ENCODE measurements at regions not wholly inside any gene's neighbourhood (a gene's known extent, or its start where the extent isn't known, plus 50 kb on each side); places are given as distances from the start of the nearest gene placed in this dataset.

DNA sequence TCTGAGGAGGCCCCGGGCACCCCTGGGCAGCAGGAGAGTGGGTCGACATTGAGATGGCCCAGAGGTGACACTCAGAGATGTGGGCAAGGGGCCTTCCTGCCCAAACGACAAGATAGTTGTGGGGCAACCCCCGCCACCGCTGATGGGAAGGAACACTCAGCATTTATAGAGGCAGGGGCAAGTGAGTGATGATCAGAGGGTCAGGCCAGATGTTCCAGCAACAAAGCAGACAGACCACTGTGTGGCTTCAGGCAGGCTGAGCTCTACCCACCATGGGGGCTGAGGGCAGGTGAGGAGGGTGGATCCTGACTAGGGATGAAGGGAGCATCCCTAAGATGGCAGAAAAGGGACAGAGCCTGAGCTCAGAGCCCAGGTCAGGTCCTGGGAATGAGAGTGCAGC, 362.7 kb downstream of the PTPRU start:
- TF ChIP-seq, protein P1, sequence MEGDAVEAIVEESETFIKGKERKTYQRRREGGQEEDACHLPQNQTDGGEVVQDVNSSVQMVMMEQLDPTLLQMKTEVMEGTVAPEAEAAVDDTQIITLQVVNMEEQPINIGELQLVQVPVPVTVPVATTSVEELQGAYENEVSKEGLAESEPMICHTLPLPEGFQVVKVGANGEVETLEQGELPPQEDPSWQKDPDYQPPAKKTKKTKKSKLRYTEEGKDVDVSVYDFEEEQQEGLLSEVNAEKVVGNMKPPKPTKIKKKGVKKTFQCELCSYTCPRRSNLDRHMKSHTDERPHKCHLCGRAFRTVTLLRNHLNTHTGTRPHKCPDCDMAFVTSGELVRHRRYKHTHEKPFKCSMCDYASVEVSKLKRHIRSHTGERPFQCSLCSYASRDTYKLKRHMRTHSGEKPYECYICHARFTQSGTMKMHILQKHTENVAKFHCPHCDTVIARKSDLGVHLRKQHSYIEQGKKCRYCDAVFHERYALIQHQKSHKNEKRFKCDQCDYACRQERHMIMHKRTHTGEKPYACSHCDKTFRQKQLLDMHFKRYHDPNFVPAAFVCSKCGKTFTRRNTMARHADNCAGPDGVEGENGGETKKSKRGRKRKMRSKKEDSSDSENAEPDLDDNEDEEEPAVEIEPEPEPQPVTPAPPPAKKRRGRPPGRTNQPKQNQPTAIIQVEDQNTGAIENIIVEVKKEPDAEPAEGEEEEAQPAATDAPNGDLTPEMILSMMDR (IDR thresholded peaks at IDR 0.05; ENCODE audit: low read depth, low read length) = no peak
- no peak overlapping the region for H3K4me3 ChIP-seq (ENCODE audit: low read depth, low read length)
- no peaks in the 10 kb centered on the region for H3K9me3 ChIP-seq (ENCODE audit: severe bottlenecking)
- no peaks in the 10 kb centered on the region for H3K36me3 ChIP-seq
- DNase-seq = no peak
- no peaks in the 10 kb centered on the region for H3K27me3 ChIP-seq (ENCODE audit: insufficient read depth, low read depth, severe bottlenecking)
- no peak overlapping the region for H3K27ac ChIP-seq

DNA sequence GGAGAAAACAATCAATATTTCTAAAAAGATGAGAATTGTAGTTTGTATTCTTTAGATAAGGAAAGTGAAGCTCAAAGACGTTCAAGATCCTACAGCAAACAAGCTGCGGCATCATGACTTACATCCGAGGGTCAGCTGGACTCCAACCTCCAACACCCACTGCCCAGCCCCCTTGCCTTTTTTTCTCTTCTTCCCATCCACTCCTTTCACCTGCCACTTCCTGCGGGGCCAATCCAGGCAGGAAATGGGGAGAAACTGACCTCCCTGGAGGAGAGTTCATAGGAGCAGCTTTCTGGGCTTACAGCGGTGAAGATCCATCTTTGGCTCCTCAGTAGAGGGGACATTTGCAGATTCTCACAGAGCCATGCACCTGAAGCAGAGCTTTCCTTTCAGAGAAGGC, 361.5 kb downstream of the PTPRU start:
- H3K9me3 ChIP-seq (ENCODE audit: severe bottlenecking) = no peaks in the 10 kb centered on the region
- TF ChIP-seq, protein P1 (IDR thresholded peaks at IDR 0.05; ENCODE audit: low read depth, low read length) = no peak

DNA sequence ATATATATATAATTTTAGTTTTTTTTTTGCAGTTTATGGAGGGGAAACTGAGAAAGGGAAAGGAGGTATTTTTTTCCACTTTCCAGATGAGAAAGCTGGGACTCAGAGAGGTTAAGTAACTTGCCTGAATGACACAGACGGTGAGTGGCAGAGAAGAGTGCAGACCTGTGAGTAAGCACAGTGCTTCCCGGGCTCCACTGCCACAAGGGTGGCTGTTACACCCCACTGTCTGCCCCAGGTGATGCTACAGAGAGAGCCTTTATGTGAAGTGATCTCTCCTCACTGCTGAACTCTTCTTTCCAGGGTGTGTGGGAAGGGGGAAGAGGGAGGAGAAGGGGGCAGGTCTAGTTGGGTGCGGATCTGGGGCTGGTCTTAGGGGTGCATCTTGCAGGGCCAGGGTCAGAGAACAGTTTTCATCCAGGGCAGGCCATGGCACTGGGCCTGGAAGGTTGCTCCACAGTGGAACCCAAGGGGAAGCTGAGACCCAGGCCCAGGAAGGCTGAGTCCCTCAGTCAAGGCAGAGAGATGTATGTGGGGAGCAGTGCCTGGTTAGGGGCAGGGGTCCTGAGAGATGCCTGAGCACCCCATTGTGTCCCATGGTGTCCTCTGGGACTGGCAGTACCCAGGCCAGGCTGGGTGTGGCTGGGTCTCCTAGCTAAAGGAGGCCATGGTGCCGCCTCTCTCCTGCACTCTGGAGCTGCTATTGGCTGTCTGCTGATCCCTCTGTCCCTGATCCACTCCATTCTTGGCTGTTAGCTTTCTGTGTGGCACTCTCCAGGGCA, 357.5 kb downstream of the PTPRU start:
- no peak for DNase-seq
- no peak overlapping the region for H3K4me3 ChIP-seq (ENCODE audit: low read depth, low read length)

More for the DNA sequence above, 361.5 kb downstream of the PTPRU start:
- Histone ChIP-seq H3K27ac (no peak overlapping the region), H3K4me3 (ENCODE audit: low read depth, low read length) (no peak overlapping the region), H3K27me3 (ENCODE audit: insufficient read depth, low read depth, severe bottlenecking) (no peaks in the 10 kb centered on the region), H3K36me3 (no peaks in the 10 kb centered on the region)
- no peak for DNase-seq

DNA sequence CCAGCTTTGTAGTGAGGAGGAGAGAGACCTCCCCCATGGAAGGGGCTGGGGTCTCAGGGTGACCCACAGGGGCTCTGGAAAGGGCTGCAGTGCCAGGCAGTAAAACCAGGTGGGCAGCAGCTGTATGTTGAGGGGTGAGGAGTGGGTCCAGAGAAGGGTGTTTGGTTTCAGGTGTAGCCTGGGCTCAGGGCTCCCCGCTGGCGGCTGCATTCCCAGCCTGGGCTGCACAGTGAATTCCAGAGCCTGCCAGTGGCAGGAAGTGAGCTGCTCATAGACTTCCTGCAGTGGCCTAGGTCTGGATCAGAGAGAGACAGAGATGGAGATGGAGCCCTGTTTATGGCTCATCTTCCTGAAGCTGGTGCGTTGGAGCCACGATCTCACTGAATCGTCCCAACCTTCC, 356.4 kb downstream of the PTPRU start:
- Histone ChIP-seq H3K4me3 (ENCODE audit: low read depth, low read length) (no peak overlapping the region), H3K27ac (no peak overlapping the region), H3K9me3 (ENCODE audit: severe bottlenecking) (no peaks in the 10 kb centered on the region), H3K36me3 (no peaks in the 10 kb centered on the region), H3K27me3 (ENCODE audit: insufficient read depth, low read depth, severe bottlenecking) (no peaks in the 10 kb centered on the region)
- no peak for DNase-seq
- TF ChIP-seq, protein P1 (IDR thresholded peaks at IDR 0.05; ENCODE audit: low read depth, low read length) = no peak

More for the DNA sequence above, 357.5 kb downstream of the PTPRU start:
- Histone ChIP-seq H3K27me3 (ENCODE audit: insufficient read depth, low read depth, severe bottlenecking) (no peaks in the 10 kb centered on the region), H3K27ac (no peak overlapping the region), H3K36me3 (no peaks in the 10 kb centered on the region), H3K9me3 (ENCODE audit: severe bottlenecking) (no peaks in the 10 kb centered on the region)
- TF ChIP-seq, protein P1 (IDR thresholded peaks at IDR 0.05; ENCODE audit: low read depth, low read length) = no peak

DNA sequence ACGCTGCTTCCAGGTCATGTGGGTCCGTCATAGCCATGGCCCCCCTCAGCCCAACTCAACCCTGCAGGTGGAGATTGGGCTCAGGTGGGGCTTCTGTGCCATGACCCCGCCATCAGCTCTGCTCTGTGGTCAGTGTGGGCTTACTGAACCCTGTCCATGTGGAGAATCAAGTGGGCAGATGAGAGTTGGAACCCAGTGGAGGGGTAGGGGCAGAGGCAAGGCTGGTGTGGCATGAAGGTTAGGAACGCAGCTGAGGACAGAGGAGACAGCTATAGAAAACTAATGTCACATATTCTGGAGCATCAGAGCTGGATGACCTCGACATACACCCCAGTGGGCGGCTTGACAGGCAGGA, 355.9 kb downstream of the PTPRU start:
- Histone ChIP-seq H3K4me3 (ENCODE audit: low read depth, low read length) (no peak overlapping the region), H3K27me3 (ENCODE audit: insufficient read depth, low read depth, severe bottlenecking) (no peaks in the 10 kb centered on the region), H3K9me3 (ENCODE audit: severe bottlenecking) (no peaks in the 10 kb centered on the region), H3K36me3 (no peaks in the 10 kb centered on the region), H3K27ac (no peak overlapping the region)
- TF ChIP-seq, protein P1 (IDR thresholded peaks at IDR 0.05; ENCODE audit: low read depth, low read length) = no peak
- no peak for DNase-seq
